Mucosa of stomach (tissue), 1 donor: ENCODE measurements at regions not wholly inside any gene's neighbourhood (a gene's known extent, or its start where the extent isn't known, plus 50 kb on each side); places are given as distances from the start of the nearest gene placed in this dataset.

Experiments
- H3K27me3 ChIP-seq: one replicate; pipeline ENCODE4 v1.7.0; 2013; ENCODE audit warnings: mild to moderate bottlenecking, low read length; ENCODE audit not compliant: control insufficient read depth, insufficient read depth
- H3K36me3 ChIP-seq: one replicate; pipeline ENCODE4 v1.7.0; 2013; ENCODE audit warnings: low read length; ENCODE audit not compliant: control insufficient read depth, insufficient read depth
- H3K4me1 ChIP-seq: one replicate; pipeline ENCODE4 v1.7.0; 2013; ENCODE audit warnings: mild to moderate bottlenecking, low read length; ENCODE audit not compliant: control insufficient read depth, insufficient read depth
- H3K4me3 ChIP-seq: one replicate; pipeline ENCODE4 v1.7.0; 2013; ENCODE audit warnings: low read length
- H3K9ac ChIP-seq: one replicate; pipeline ENCODE4 v1.7.0; 2013; ENCODE audit warnings: mild to moderate bottlenecking, low read length, moderate library complexity
- H3K9me3 ChIP-seq: one replicate; pipeline ENCODE4 v1.7.0; 2013; ENCODE audit warnings: mild to moderate bottlenecking, low read length, moderate library complexity; ENCODE audit not compliant: control insufficient read depth
- donor health status: Pancreatic carcinoma.

DNA sequence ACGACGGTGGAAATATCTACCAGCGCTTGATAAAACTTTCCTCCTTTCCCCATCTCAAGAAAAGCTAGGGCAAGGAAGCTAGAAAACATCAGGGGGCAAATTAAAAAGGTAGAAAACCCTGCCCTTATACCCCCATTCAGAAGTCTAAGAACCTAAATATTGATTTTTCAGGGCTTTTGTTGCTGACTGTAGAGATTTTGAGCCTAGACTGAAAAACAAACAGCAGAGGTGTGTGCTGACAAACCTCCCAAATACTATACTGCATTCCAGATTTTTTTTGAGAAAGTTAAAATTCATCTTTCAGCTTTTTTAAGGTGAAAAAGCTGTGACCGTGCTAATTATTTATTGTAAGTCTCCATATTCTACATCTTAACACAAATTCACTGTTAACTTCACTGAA, 478.3 kb upstream of the SOX5 start:
- Histone ChIP-seq H3K9me3 (no peaks in the 10 kb centered on the region), H3K4me3 (no peak overlapping the region), H3K4me1 (no peaks in the 10 kb centered on the region), H3K27me3 (no peaks in the 10 kb centered on the region), H3K36me3 (no peaks in the 10 kb centered on the region), H3K9ac (no peak overlapping the region)

DNA sequence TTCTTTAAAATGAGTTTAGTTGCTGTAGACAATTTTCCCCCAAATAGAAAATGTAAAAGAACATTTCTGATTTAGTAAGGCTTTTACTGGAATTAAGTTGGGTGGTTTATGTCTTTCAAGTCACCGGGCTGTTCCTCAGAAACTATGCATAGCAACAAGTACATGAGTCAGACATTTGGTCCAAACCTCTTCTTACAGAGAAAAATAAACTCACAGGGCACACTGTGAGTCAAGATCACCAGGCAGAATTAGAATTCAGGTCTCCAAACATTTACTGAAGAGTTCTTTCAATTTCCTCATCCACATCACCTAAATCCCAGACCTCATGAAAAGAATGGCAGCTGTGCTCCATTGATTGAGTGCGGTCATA, 476.1 kb upstream of the SOX5 start:
- no peaks in the 10 kb centered on the region for H3K9me3 ChIP-seq
- no peak overlapping the region for H3K4me3 ChIP-seq
- no peak overlapping the region for H3K9ac ChIP-seq
- no peaks in the 10 kb centered on the region for H3K4me1 ChIP-seq
- H3K36me3 ChIP-seq, result no peaks in the 10 kb centered on the region
- H3K27me3 ChIP-seq, result no peaks in the 10 kb centered on the region

DNA sequence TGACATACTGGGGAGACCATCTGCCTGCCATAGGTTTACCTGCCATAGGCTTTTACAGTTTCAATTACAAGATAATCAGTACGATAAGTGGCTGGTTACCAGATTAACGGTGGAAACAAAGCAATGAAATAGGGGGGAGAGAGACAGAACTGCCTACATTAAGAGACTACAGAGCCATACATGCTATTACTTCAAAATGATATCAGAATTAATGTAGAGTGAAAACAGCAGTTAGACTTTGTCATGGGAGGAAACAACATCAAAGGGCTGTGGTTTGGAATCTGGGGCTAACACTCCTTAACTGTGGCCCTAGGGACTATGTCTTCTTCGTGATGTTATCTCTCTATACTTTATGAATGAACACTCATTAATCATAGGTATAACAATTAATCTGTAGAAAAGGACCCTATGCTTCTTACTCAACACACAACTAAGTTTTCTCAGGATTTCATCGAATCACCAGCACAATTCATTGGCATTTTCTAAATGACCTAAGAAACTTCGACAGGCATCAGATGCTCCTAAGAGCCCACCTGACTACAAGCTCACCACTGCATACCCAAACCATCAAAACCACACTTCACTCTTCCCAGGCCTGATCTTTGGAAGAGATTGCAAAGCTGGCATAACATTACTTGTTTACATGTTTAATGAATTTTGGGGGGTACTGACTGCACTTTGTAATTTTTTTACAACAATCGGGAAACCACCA, 475.6 kb upstream of the SOX5 start:
- Histone ChIP-seq H3K9me3 (no peaks in the 10 kb centered on the region), H3K4me3 (no peak overlapping the region), H3K9ac (no peak overlapping the region), H3K4me1 (no peaks in the 10 kb centered on the region), H3K36me3 (no peaks in the 10 kb centered on the region), H3K27me3 (no peaks in the 10 kb centered on the region)

DNA sequence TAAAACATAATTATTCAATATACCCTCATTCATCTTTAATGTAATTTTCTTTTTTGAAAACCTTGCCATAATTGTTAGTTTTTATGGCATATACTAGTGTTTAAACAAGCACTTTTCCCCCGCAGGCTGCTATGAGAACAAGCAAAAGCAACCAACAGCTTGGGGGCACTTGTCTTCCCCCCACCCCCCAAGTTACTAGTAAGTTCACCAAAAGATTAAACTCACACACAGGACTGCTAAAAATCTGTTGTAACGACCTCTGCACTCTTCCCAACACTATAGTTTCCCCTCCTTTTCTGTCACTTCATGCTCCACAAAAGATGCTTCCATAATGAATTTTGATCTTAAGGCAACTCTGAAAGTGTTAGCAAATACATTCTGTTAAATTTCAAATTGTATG, 474.9 kb upstream of the SOX5 start:
- Histone ChIP-seq H3K9me3 (no peaks in the 10 kb centered on the region), H3K27me3 (no peaks in the 10 kb centered on the region), H3K9ac (no peak overlapping the region), H3K36me3 (no peaks in the 10 kb centered on the region), H3K4me1 (no peaks in the 10 kb centered on the region), H3K4me3 (no peak overlapping the region)

DNA sequence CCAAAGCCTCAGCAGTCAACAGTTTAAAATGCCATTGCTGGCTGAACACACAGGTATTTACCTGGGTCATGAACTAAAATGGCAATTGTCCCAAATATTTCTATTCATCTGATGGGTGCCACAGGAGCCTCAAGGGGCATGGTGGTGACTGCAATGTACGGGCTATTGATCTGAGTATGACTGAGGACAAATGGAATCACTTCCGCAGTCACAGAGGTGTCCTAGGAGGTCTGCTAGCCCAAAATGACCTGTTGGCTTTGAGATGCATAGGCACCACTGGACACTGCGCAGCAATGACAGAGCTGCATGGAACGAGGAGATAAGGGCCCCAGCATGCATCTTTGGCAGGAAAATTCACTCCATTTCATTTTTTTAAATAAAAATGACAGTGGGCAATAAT, 474.1 kb upstream of the SOX5 start:
- H3K9ac ChIP-seq, result no peak overlapping the region
- H3K4me1 ChIP-seq, result no peaks in the 10 kb centered on the region
- H3K9me3 ChIP-seq, result no peaks in the 10 kb centered on the region
- H3K27me3 ChIP-seq, result no peaks in the 10 kb centered on the region
- H3K4me3 ChIP-seq, result no peak overlapping the region
- no peaks in the 10 kb centered on the region for H3K36me3 ChIP-seq

DNA sequence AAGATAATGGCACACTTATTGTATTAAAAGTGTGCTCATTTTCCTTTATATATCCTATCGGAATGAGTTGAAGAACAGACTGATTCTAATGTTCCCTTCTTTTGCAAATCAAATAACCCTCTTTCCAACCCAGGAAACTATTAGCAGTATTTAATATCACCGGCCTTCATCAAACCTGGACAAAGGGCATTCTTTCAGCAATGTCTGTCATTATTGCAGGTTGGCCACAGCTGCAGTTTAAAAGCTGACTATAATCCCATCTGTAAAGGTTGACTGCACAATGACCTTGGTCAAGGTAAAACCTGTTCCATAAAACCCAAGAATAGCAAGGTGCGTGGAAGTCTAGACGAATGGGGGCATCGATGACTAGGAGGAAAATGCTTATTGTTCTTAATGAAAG, 472.3 kb upstream of the SOX5 start:
- Histone ChIP-seq H3K4me1 (no peaks in the 10 kb centered on the region), H3K4me3 (no peak overlapping the region), H3K9ac (no peak overlapping the region), H3K9me3 (no peaks in the 10 kb centered on the region), H3K27me3 (no peaks in the 10 kb centered on the region), H3K36me3 (no peaks in the 10 kb centered on the region)

DNA sequence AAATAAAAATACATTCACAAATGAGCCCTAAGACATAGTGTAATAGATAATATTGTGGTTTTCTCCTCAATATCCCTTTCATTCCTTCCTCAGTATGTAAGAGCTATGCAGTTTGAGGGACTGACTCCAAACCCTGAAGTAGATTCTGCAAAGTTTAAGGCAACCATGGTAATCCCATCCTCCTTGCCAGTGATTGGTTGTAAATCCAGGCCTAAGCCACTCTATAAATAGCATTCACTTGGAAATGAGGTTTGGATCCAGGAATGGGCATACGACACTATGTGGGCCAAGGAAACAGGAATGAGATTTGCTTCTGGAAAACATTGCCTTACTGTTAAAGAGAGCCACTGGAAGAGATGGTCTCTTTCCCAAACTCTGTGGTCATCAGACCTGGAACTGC, 468.7 kb upstream of the SOX5 start:
- Histone ChIP-seq H3K9ac (no peak overlapping the region), H3K36me3 (no peaks in the 10 kb centered on the region), H3K9me3 (no peaks in the 10 kb centered on the region), H3K4me1 (no peaks in the 10 kb centered on the region), H3K27me3 (no peaks in the 10 kb centered on the region), H3K4me3 (no peak overlapping the region)

DNA sequence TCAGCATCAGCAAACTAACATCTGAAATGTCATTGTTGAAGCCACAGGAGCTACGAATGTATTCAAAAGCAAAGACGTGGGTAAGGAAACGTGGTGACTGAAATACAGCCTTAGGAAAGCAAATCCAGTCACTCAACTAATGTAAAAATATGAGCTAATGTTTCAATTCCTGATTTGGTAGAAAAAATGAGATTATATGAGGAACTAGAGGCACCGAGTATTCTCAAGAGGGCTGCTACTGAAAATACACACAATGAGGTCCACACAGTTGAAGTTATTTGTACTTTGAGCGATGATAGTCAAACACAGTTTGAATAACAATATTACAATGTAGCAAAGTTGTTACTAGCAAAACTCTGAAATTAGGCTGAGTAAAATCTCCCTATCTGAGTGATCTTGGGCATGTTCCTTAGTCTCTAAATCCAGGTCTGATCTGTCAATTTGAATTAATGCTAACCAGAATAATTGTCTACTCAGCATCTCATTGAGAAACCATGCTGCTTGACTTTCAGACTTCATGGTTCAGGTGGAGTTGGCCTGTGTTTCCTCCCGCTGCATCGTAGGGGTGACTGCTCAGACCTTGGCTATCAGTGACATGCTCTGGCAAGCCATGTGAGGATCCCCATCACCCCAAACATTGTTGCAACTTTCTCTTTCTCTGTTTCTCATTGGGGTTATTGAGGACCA, 467.1 kb upstream of the SOX5 start:
- Histone ChIP-seq H3K27me3 (no peaks in the 10 kb centered on the region), H3K9me3 (no peaks in the 10 kb centered on the region), H3K36me3 (no peaks in the 10 kb centered on the region), H3K9ac (no peak overlapping the region), H3K4me3 (no peak overlapping the region), H3K4me1 (no peaks in the 10 kb centered on the region)

DNA sequence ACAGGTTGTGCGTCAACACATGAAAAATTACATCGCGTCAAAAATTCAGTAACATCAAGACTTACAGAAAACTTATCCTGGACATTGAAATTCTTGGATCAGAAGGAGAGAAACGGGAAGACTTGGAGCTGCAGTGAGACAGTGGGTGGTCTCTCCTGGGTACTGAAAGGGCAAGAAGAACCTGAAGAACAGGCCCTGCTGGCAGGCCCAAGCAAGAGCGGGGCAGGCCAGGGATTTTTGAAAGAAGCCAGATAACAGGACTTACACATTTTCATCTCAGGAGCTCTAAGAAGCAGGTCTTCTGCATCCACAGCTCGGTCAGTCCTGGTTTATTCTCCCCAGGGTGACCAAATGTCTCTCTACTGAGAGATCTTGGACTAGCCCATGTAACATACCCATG, 466.5 kb upstream of the SOX5 start:
- Histone ChIP-seq H3K9ac (no peak overlapping the region), H3K27me3 (no peaks in the 10 kb centered on the region), H3K4me1 (no peaks in the 10 kb centered on the region), H3K4me3 (no peak overlapping the region), H3K9me3 (no peaks in the 10 kb centered on the region), H3K36me3 (no peaks in the 10 kb centered on the region)

DNA sequence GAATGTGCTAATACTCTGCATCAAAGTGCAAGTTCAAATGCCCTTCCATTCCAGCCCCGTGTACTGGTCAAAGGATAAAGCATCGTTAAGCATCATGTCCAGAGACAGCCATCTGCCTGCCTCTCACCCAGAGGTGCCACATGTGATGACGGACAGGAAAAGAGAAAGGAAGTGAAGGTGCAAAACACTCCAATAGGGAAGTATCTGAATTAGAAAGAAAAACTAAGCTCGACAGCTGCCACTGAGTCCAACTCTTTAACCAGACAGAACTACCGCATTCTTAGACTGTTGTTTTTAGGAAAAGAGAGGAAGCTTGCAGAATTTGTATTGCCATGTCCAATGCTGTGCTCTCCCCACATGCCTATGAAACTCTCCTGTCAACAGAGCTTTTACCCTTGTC, 465.0 kb upstream of the SOX5 start:
- Histone ChIP-seq H3K9me3 (no peaks in the 10 kb centered on the region), H3K36me3 (no peaks in the 10 kb centered on the region), H3K9ac (no peak overlapping the region), H3K4me3 (no peak overlapping the region), H3K27me3 (no peaks in the 10 kb centered on the region), H3K4me1 (no peaks in the 10 kb centered on the region)

DNA sequence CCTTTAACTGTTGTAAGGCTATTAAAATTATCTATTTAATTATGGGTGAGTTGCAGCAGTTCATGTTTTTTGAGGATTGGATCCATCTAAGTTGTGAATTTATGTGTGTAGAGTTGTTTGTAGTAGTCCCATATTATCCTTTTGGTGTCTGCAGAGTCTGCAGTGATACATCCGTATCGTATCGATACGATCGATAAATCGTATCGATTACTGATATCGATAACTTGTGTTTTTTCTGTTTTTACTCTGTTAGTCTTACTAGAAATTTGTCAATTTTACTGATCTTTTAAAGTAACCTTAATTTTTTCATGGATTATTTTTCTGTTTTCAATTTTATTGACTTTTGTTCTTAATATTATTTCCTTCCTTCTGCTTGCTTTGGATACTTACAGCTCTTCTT, 462.5 kb upstream of the SOX5 start:
- Histone ChIP-seq H3K4me1 (no peaks in the 10 kb centered on the region), H3K9me3 (no peaks in the 10 kb centered on the region), H3K4me3 (no peak overlapping the region), H3K27me3 (no peaks in the 10 kb centered on the region), H3K36me3 (no peaks in the 10 kb centered on the region), H3K9ac (no peak overlapping the region)

DNA sequence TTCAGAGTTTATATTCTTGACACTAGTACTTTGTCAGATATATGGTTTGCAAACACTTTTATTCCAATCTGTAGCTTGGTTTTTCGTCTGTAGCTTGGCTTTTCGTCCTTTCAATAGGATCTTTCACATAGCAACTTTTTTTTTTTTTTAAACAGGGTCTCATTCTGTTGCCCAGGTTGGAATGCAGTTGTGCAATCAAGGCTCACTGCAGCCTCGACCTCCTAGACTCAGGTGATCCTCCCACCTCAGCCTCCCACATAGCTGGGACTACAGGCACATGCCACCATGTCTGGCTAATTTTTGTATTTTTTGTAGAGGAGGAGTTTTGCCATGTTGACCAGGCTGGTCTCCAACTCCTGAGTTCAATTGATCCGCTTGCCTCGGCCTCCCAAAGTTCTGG, 460.4 kb upstream of the SOX5 start:
- no peaks in the 10 kb centered on the region for H3K27me3 ChIP-seq
- H3K36me3 ChIP-seq, result no peaks in the 10 kb centered on the region
- no peak overlapping the region for H3K9ac ChIP-seq
- H3K4me3 ChIP-seq, result no peak overlapping the region
- no peaks in the 10 kb centered on the region for H3K9me3 ChIP-seq
- H3K4me1 ChIP-seq, result no peaks in the 10 kb centered on the region

DNA sequence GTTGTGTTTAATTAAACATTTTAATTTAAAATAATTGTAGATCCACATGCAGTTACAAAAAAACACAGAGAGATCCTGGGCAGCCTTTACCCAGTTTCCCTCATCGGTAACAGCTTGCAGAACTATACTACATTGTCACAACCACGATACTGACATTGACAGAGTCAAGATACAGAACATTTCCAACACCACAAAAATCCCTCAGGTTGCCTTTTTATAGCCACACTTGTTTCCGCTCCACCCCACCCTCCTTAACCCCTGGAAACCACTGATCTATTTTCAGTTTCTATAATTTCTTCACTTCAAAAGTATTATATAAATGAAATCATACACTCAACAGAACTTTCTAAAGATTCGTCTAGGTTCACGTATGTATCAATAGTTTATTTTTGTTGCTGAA, 458.8 kb upstream of the SOX5 start:
- Histone ChIP-seq H3K9me3 (no peaks in the 10 kb centered on the region), H3K4me1 (no peaks in the 10 kb centered on the region), H3K4me3 (no peak overlapping the region), H3K9ac (no peak overlapping the region), H3K27me3 (no peaks in the 10 kb centered on the region), H3K36me3 (no peaks in the 10 kb centered on the region)
